Naive thymus-derived CD4-positive, alpha-beta T cell (primary cell): ENCODE measurements at regions not wholly inside any gene's neighbourhood (a gene's known extent, or its start where the extent isn't known, plus 50 kb on each side); places are given as distances from the start of the nearest gene placed in this dataset.
"Not testable (repeated sequence)": the region's sequence is repeated elsewhere in the genome, so short reads cannot be mapped to it uniquely, and the experiment has no call there.

Experiments used
- ATAC-seq: fragments of 150-1000 bp; cut with Tn5 transposase; 2 replicates; pipeline ENCODE4 v1.10.0; 2021; ENCODE audit warnings: mild to moderate bottlenecking, moderate library complexity
- CTCF ChIA-PET: fragments of 350-600 bp; sonication (Branson Sonifier 250); formaldehyde crosslinking; loops from one replicate; lab custom pipeline; 2021; ENCODE audit warnings: antibody characterized with exemption; lab: Charles Lee
- POLR2A ChIA-PET: fragments of 350-600 bp; sonication (Branson Sonifier 250); formaldehyde crosslinking; loops from one replicate; lab custom pipeline; 2021; ENCODE audit warnings: antibody characterized with exemption, inconsistent platforms; lab: Charles Lee
- DNase-seq, 9 donors: peaks; one replicate each; pipeline versions ENCODE4 v3.0.0 to v3.0.0-alpha.2; 2020 to 2022; ENCODE audit warnings: mixed read lengths in 1 of 9
- H3K27ac ChIP-seq: one replicate; pipeline ENCODE4 v1.7.0; 2013; ENCODE audit warnings: mild to moderate bottlenecking, low read depth, low read length, moderate library complexity
- H3K27me3 ChIP-seq, 2 donors: one replicate each; pipeline ENCODE4 v1.7.0; 2013; ENCODE audit warnings: low read length in 2 of 2, mild to moderate bottlenecking in 2 of 2, moderate library complexity in 2 of 2; ENCODE audit not compliant: control insufficient read depth in 2 of 2, insufficient read depth in 2 of 2
- H3K36me3 ChIP-seq, 3 experiments: 1 replicate in 2 of 3; 2 replicates in 1 of 3; pipeline ENCODE4 v1.7.0; 2013; ENCODE audit warnings: low read length in 3 of 3, mild to moderate bottlenecking in 3 of 3, moderate library complexity in 1 of 3; ENCODE audit not compliant: insufficient read depth in 3 of 3, control insufficient read depth in 2 of 3
- H3K4me1 ChIP-seq, 2 donors: one replicate each; pipeline ENCODE4 v1.7.0; 2013; ENCODE audit warnings: low read length in 2 of 2, mild to moderate bottlenecking in 2 of 2, moderate library complexity in 1 of 2; ENCODE audit not compliant: control insufficient read depth in 2 of 2, insufficient read depth in 2 of 2
- H3K4me3 ChIP-seq: 2 replicates; pipeline ENCODE4 v1.7.0; 2013; ENCODE audit warnings: mild to moderate bottlenecking, low read length
- H3K9me3 ChIP-seq, 3 experiments: 1 replicate in 2 of 3; 2 replicates in 1 of 3; pipeline ENCODE4 v1.7.0; 2013; ENCODE audit warnings: low read length in 3 of 3; ENCODE audit not compliant: control insufficient read depth in 2 of 3
- H3K27ac Mint-ChIP-seq, 9 donors: one replicate each; pipeline ENCODE4 v1.8.0; 2020 to 2022; ENCODE audit warnings: mixed read lengths in 9 of 9, mild to moderate bottlenecking in 8 of 9, moderate library complexity in 5 of 9, inconsistent platforms in 2 of 9
- H3K27me3 Mint-ChIP-seq, 5 donors: one replicate each; pipeline ENCODE4 v1.8.0; 2021 to 2022; ENCODE audit warnings: mixed read lengths in 5 of 5, mild to moderate bottlenecking in 1 of 5
- H3K36me3 Mint-ChIP-seq, 5 donors: one replicate each; pipeline ENCODE4 v1.8.0; 2020 to 2022; ENCODE audit warnings: mixed read lengths in 5 of 5, mild to moderate bottlenecking in 3 of 5, inconsistent platforms in 1 of 5
- H3K4me1 Mint-ChIP-seq, 7 donors: one replicate each; pipeline ENCODE4 v1.8.0; 2020 to 2022; ENCODE audit warnings: mixed read lengths in 7 of 7, mild to moderate bottlenecking in 3 of 7, inconsistent platforms in 1 of 7
- H3K4me3 Mint-ChIP-seq, 10 donors: one replicate each; pipeline ENCODE4 v1.8.0; 2020 to 2022; ENCODE audit warnings: mild to moderate bottlenecking in 10 of 10, mixed read lengths in 10 of 10, moderate library complexity in 6 of 10, inconsistent platforms in 2 of 10
- H3K9me3 Mint-ChIP-seq, 11 donors: one replicate each; pipeline ENCODE4 v1.8.0; 2020 to 2022; ENCODE audit warnings: mixed read lengths in 11 of 11, mild to moderate bottlenecking in 4 of 11, inconsistent platforms in 1 of 11, moderate library complexity in 1 of 11
- intact Hi-C, 2 donors: fragments of 100-400 bp; cut with micrococcal nuclease; formaldehyde crosslinking; loops; one replicate each; pipeline ENCODE4 v1.15.1; 2023

GRCh38 chr14:19132836-19133120 is 165.5 kb downstream of the POTEM start:
- H3K4me3 ChIP-seq, H3K36me3 Mint-ChIP-seq, ATAC-seq, DNase-seq, H3K4me1 Mint-ChIP-seq, H3K9me3 Mint-ChIP-seq, H3K27me3 Mint-ChIP-seq, H3K27ac Mint-ChIP-seq, H3K4me3 Mint-ChIP-seq, intact Hi-C loops, H3K4me1 ChIP-seq, CTCF ChIA-PET, POLR2A ChIA-PET, H3K9me3 ChIP-seq, H3K36me3 ChIP-seq, H3K27me3 ChIP-seq, H3K27ac ChIP-seq: not testable (repeated sequence)

GRCh38 chr14:19157106-19157709 is 190.0 kb downstream of the POTEM start:
- intact Hi-C loops, H3K4me3 ChIP-seq, ATAC-seq, H3K27me3 Mint-ChIP-seq, H3K36me3 ChIP-seq, H3K27ac Mint-ChIP-seq, H3K4me1 ChIP-seq, H3K27me3 ChIP-seq, H3K4me1 Mint-ChIP-seq, H3K27ac ChIP-seq, H3K4me3 Mint-ChIP-seq, CTCF ChIA-PET, POLR2A ChIA-PET, H3K36me3 Mint-ChIP-seq, H3K9me3 ChIP-seq, H3K9me3 Mint-ChIP-seq: not testable (repeated sequence)
- peak in 1 of 9 donors; percentile 8 for DNase-seq

- H3K9me3 ChIP-seq, ATAC-seq, intact Hi-C loops, DNase-seq, H3K27me3 ChIP-seq, CTCF ChIA-PET, H3K27ac Mint-ChIP-seq, H3K9me3 Mint-ChIP-seq, H3K4me3 ChIP-seq, H3K4me3 Mint-ChIP-seq, H3K36me3 ChIP-seq, H3K4me1 ChIP-seq, H3K36me3 Mint-ChIP-seq, H3K27ac ChIP-seq, H3K27me3 Mint-ChIP-seq, H3K4me1 Mint-ChIP-seq, POLR2A ChIA-PET: not testable (repeated sequence)
These were observed 190.8 kb downstream of the POTEM start for GRCh38 chr14:19158012-19158411.

DNA sequence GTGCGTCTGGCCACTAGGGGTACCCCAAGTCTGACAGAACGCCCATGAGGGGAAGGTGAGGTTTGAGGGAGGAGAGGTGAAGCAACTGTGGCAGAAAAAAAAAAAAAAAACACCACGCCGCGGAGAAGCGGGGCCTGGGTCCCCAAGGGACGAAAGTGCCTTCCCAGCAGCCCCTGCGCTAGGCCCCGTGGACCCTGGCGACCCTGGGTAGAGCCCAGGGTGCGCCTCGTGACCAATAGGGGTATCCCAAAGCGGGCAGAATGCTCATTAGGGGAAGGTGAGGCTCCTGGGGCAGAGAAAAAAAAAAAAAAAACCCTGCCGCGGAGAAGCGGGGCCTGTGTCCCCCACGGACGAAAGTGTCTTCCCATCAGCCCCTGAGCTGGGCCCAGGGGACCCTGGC is 191.4 kb downstream of the POTEM start:
- intact Hi-C loops, H3K36me3 ChIP-seq, H3K4me3 Mint-ChIP-seq, H3K9me3 Mint-ChIP-seq, ATAC-seq, H3K4me3 ChIP-seq, POLR2A ChIA-PET, H3K36me3 Mint-ChIP-seq, H3K4me1 ChIP-seq, H3K27ac Mint-ChIP-seq, H3K27me3 ChIP-seq, CTCF ChIA-PET, H3K4me1 Mint-ChIP-seq, H3K9me3 ChIP-seq, H3K27me3 Mint-ChIP-seq, H3K27ac ChIP-seq, DNase-seq: not testable (repeated sequence)

GRCh38 chr14:19159003-19159625 is 191.9 kb downstream of the POTEM start:
- CTCF ChIA-PET, H3K4me1 ChIP-seq, POLR2A ChIA-PET: not testable (repeated sequence)

DNA sequence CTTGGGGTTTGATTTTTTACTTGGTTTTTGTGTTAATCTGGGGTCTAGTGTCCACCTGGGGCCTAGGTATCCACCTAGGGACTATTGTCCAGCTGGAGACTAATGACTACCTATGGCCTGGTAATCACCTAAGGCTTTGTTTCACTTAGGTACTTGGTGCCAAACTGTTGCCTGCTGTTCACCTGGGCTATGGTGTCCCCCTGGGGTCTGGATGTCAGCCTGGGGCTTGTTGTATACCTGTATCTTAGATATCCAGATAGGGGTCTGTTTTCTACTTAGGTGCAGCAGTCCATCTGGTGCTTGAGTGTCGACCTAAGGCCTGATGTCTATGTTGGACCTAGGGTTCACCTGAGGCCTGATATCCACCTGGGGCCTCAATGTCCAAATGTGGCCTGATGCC is 193.1 kb downstream of the POTEM start:
- H3K4me1 Mint-ChIP-seq, H3K27me3 ChIP-seq, H3K9me3 ChIP-seq, H3K4me3 Mint-ChIP-seq, intact Hi-C loops, ATAC-seq, H3K27ac Mint-ChIP-seq, H3K4me1 ChIP-seq, H3K27ac ChIP-seq, H3K36me3 Mint-ChIP-seq, POLR2A ChIA-PET, H3K27me3 Mint-ChIP-seq, DNase-seq, H3K4me3 ChIP-seq, CTCF ChIA-PET, H3K9me3 Mint-ChIP-seq, H3K36me3 ChIP-seq: not testable (repeated sequence)

More at GRCh38 chr14:19159003-19159625, 191.9 kb downstream of the POTEM start:
- H3K27me3 ChIP-seq, H3K4me3 Mint-ChIP-seq, intact Hi-C loops, H3K36me3 ChIP-seq, H3K9me3 ChIP-seq, H3K9me3 Mint-ChIP-seq, H3K27ac ChIP-seq, ATAC-seq, H3K4me3 ChIP-seq, H3K36me3 Mint-ChIP-seq, H3K27ac Mint-ChIP-seq, DNase-seq, H3K4me1 Mint-ChIP-seq, H3K27me3 Mint-ChIP-seq: not testable (repeated sequence)

- intact Hi-C loops, H3K9me3 ChIP-seq, H3K9me3 Mint-ChIP-seq, H3K4me3 Mint-ChIP-seq, H3K36me3 Mint-ChIP-seq, ATAC-seq, CTCF ChIA-PET, H3K4me3 ChIP-seq, H3K4me1 Mint-ChIP-seq, POLR2A ChIA-PET, H3K27ac Mint-ChIP-seq, H3K27me3 Mint-ChIP-seq, H3K27ac ChIP-seq, H3K27me3 ChIP-seq, H3K4me1 ChIP-seq, H3K36me3 ChIP-seq: not testable (repeated sequence)
- DNase-seq, result peak in 1 of 9 donors; percentile 7
These were observed 194.2 kb downstream of the POTEM start for GRCh38 chr14:19161251-19162033.
